H1 (cell line): ENCODE measurements at regions not wholly inside any gene's neighbourhood (a gene's known extent, or its start where the extent isn't known, plus 50 kb on each side); places are given as distances from the start of the nearest gene placed in this dataset.

Source experiments
- EGR1 ChIP-seq: IDR thresholded peaks from 2 replicates; pipeline ENCODE4 v1.6.1; 2011; ENCODE audit warnings: low read depth, low read length, borderline replicate concordance
- EZH2 ChIP-seq: fragments of 200-600 bp; sonication (generic); IDR thresholded peaks from 2 replicates; pipeline ENCODE4 v1.7.1; 2012; ENCODE audit warnings: low read depth, mild to moderate bottlenecking, moderate library complexity, low read length, inconsistent platforms; ENCODE audit not compliant: severe bottlenecking
- RBBP5 ChIP-seq: IDR thresholded peaks from 2 replicates; pipeline ENCODE4 v1.7.1; 2012; ENCODE audit warnings: low read depth, mild to moderate bottlenecking, inconsistent platforms, low read length, moderate library complexity, borderline replicate concordance
- SAP30 ChIP-seq: fragments of 300-600 bp; sonication (generic); IDR thresholded peaks from 2 replicates; pipeline ENCODE4 v1.7.1; 2012; ENCODE audit warnings: low read length, moderate library complexity, mild to moderate bottlenecking, inconsistent platforms; ENCODE audit not compliant: insufficient read depth, insufficient replicate concordance
- SP1 ChIP-seq: IDR thresholded peaks from 2 replicates; pipeline ENCODE4 v1.6.1; 2011; ENCODE audit warnings: low read depth, low read length

- no peak for TF ChIP-seq EGR1
- no peak for TF ChIP-seq SAP30
- TF ChIP-seq RBBP5 = no peak
- no peak for TF ChIP-seq SP1
- no peak for TF ChIP-seq EZH2
These were observed 238.7 kb downstream of the KIF20B start (continued) for GRCh38 chr10:89940076-89940475.
